WTC11 (cell line): ENCODE measurements at regions not wholly inside any gene's neighbourhood (a gene's known extent, or its start where the extent isn't known, plus 50 kb on each side); places are given as distances from the start of the nearest gene placed in this dataset.

Experiments
- ATAC-seq: fragments of 200-7000 bp; cut with Tn5 transposase; 2 replicates; pipeline ENCODE4 v1.10.0; 2021; ENCODE audit warnings: mild to moderate bottlenecking, moderate library complexity
- CTCF ChIA-PET: fragments of 300-600 bp; sonication (Branson Sonifier 250); formaldehyde crosslinking; loops from one replicate; lab custom pipeline; 2021; ENCODE audit warnings: antibody characterized with exemption; lab: Charles Lee
- POLR2A ChIA-PET: fragments of 350-600 bp; sonication (Branson Sonifier 250); formaldehyde crosslinking; loops from one replicate; lab custom pipeline; 2021; ENCODE audit warnings: antibody characterized with exemption; lab: Charles Lee
- DNase-seq: peaks from one replicate; pipeline ENCODE4 v3.0.0; 2021; ENCODE audit warnings: low spot score
- H3K27ac Mint-ChIP-seq: 2 replicates; pipeline ENCODE4 v1.8.0; 2021; ENCODE audit warnings: mixed read lengths
- H3K27me3 Mint-ChIP-seq: 2 replicates; pipeline ENCODE4 v1.8.0; 2021; ENCODE audit warnings: low read depth, mild to moderate bottlenecking, moderate library complexity, mixed read lengths
- H3K36me3 Mint-ChIP-seq: 2 replicates; pipeline ENCODE4 v1.8.0; 2021; ENCODE audit warnings: mixed read lengths
- H3K4me1 Mint-ChIP-seq: 2 replicates; pipeline ENCODE4 v1.8.0; 2022; ENCODE audit warnings: mixed read lengths
- H3K4me3 Mint-ChIP-seq: 2 replicates; pipeline ENCODE4 v1.8.0; 2021; ENCODE audit warnings: mild to moderate bottlenecking, moderate library complexity, mixed read lengths
- H3K9me3 Mint-ChIP-seq: 2 replicates; pipeline ENCODE4 v1.8.0; 2021; ENCODE audit warnings: mixed read lengths
- CREB1 ChIP-seq: sonication (generic); formaldehyde crosslinking; IDR thresholded peaks from 2 replicates; pipeline ENCODE4 v1.8.0; 2023; ENCODE audit warnings: mild to moderate bottlenecking, missing genetic modification reagents
- ESRRA ChIP-seq: sonication (generic); formaldehyde crosslinking; IDR thresholded peaks from 2 replicates; pipeline ENCODE4 v1.8.1; 2022; ENCODE audit warnings: mild to moderate bottlenecking, missing genetic modification reagents, borderline replicate concordance
- JAZF1 ChIP-seq: fragments of 250-450 bp; sonication (Bioruptor Pico); IDR thresholded peaks from 2 replicates; pipeline ENCODE4 v1.9.0; 2021; ENCODE audit warnings: moderate library complexity, mild to moderate bottlenecking, inconsistent platforms
- KAT7 ChIP-seq: sonication (generic); formaldehyde crosslinking; IDR thresholded peaks from 2 replicates; pipeline ENCODE4 v1.8.1; 2023; ENCODE audit warnings: missing genetic modification reagents, mild to moderate bottlenecking, borderline replicate concordance
- MXD4 ChIP-seq: fragments of 250-450 bp; sonication (Bioruptor Pico); IDR thresholded peaks from 2 replicates; pipeline ENCODE4 v1.8.0; 2021; ENCODE audit warnings: mild to moderate bottlenecking, moderate library complexity, borderline replicate concordance
- SMAD3 ChIP-seq: sonication (generic); formaldehyde crosslinking; IDR thresholded peaks from 2 replicates; pipeline ENCODE4 v1.8.0; 2022; ENCODE audit warnings: missing genetic modification reagents, mild to moderate bottlenecking, borderline replicate concordance
- TP53 ChIP-seq: sonication (generic); formaldehyde crosslinking; IDR thresholded peaks from 2 replicates; pipeline ENCODE4 v1.8.1; 2023; ENCODE audit warnings: mild to moderate bottlenecking, missing genetic modification reagents
- ZNF671 ChIP-seq: fragments of 250-450 bp; sonication (Bioruptor Pico); IDR thresholded peaks from 2 replicates; pipeline ENCODE4 v1.8.0; 2021; ENCODE audit warnings: mild to moderate bottlenecking
- TF ChIP-seq, protein P1 (sequence below): sonication (generic); formaldehyde crosslinking; IDR thresholded peaks from 2 replicates; pipeline ENCODE4 v1.8.0; 2023; ENCODE audit warnings: missing genetic modification reagents
- TF ChIP-seq, protein P2 (sequence below): fragments of 250-450 bp; sonication (Bioruptor Pico); IDR thresholded peaks from 2 replicates; pipeline ENCODE4 v1.9.0; 2021; ENCODE audit warnings: mild to moderate bottlenecking
- TF ChIP-seq, protein P3 (sequence below): sonication (generic); formaldehyde crosslinking; IDR thresholded peaks from 2 replicates; pipeline ENCODE4 v1.8.1; 2023; ENCODE audit warnings: mild to moderate bottlenecking, missing genetic modification reagents, moderate library complexity
- TF ChIP-seq, protein P4 (sequence below): fragments of 250-450 bp; sonication (Bioruptor Pico); IDR thresholded peaks from 2 replicates; pipeline ENCODE4 v1.8.0; 2021; ENCODE audit warnings: mild to moderate bottlenecking
- TF ChIP-seq, protein P5 (sequence below): fragments of 250-450 bp; sonication (Bioruptor Pico); conservative IDR thresholded peaks from 2 replicates; pipeline ENCODE4 v1.9.0; 2021; ENCODE audit warnings: mild to moderate bottlenecking
- TF ChIP-seq, protein P6 (sequence below): sonication (generic); formaldehyde crosslinking; IDR thresholded peaks from 2 replicates; pipeline ENCODE4 v1.8.1; 2022; ENCODE audit warnings: low read depth, missing genetic modification reagents, borderline replicate concordance

DNA sequence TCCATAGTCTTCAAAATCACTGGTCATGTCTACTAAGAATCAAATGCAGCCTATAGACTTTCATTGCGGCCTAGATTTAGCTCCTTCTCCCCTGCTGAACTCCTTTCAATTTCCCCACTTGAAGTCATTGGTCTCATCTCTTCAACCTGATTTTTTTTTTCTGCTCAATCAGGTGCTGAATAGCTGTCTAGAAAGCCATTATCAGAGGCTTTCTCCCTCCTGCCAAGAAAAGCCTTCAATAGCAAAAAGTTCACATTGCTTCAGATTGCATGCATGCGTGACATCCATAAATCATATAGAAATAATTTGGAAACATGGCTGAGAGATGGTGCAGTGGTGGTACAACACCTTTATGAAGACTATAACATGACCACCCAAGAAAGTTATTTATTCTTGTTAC lies 316.2 kb downstream of the PLK2 start (continued):
- TF ChIP-seq, protein P1, sequence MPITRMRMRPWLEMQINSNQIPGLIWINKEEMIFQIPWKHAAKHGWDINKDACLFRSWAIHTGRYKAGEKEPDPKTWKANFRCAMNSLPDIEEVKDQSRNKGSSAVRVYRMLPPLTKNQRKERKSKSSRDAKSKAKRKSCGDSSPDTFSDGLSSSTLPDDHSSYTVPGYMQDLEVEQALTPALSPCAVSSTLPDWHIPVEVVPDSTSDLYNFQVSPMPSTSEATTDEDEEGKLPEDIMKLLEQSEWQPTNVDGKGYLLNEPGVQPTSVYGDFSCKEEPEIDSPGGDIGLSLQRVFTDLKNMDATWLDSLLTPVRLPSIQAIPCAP, result no peak
- no peak for TF ChIP-seq ESRRA (CRISPR knock-in tag)
- TF ChIP-seq, protein P2, sequence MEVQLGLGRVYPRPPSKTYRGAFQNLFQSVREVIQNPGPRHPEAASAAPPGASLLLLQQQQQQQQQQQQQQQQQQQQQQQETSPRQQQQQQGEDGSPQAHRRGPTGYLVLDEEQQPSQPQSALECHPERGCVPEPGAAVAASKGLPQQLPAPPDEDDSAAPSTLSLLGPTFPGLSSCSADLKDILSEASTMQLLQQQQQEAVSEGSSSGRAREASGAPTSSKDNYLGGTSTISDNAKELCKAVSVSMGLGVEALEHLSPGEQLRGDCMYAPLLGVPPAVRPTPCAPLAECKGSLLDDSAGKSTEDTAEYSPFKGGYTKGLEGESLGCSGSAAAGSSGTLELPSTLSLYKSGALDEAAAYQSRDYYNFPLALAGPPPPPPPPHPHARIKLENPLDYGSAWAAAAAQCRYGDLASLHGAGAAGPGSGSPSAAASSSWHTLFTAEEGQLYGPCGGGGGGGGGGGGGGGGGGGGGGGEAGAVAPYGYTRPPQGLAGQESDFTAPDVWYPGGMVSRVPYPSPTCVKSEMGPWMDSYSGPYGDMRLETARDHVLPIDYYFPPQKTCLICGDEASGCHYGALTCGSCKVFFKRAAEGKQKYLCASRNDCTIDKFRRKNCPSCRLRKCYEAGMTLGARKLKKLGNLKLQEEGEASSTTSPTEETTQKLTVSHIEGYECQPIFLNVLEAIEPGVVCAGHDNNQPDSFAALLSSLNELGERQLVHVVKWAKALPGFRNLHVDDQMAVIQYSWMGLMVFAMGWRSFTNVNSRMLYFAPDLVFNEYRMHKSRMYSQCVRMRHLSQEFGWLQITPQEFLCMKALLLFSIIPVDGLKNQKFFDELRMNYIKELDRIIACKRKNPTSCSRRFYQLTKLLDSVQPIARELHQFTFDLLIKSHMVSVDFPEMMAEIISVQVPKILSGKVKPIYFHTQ (CRISPR knock-in tag), result no peak
- TF ChIP-seq, all 79 proteins: peak for 0

DNA sequence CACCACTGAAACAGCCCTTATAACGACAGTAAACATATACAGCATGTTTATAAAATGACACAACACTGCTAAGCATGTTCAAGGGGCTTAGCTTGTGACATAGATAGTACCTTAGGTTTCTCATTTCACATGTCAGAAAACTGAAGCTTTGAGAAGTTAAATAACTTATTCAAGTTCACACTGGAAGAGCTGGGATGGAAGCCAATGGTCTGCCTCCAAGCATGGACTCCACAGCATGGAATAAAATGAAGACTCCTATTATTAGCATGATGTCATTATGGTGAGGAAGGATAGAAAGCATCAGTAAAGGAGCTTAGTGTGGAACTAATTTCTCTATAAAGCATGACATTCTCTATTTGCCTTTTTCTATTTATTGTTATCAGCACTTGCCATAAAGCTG lies 316.7 kb downstream of the PLK2 start:
- TF ChIP-seq TP53 (CRISPR knock-in tag) (no peak), SMAD3 (CRISPR knock-in tag) (no peak)
- TF ChIP-seq, protein P3, sequence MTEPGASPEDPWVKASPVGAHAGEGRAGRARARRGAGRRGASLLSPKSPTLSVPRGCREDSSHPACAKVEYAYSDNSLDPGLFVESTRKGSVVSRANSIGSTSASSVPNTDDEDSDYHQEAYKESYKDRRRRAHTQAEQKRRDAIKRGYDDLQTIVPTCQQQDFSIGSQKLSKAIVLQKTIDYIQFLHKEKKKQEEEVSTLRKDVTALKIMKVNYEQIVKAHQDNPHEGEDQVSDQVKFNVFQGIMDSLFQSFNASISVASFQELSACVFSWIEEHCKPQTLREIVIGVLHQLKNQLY (CRISPR knock-in tag), result no peak
- POLR2A ChIA-PET, result no interaction called here
- ATAC-seq (no peak), DNase-seq (no peak)
- CTCF ChIA-PET, result no interaction called here
- Mint-ChIP-seq H3K9me3 (no peaks in the 10 kb centered on the region), H3K27me3 (no peaks in the 10 kb centered on the region), H3K36me3 (no peaks in the 10 kb centered on the region), H3K4me1 (no peaks in the 10 kb centered on the region), H3K27ac (no peak overlapping the region), H3K4me3 (no peak overlapping the region)

DNA sequence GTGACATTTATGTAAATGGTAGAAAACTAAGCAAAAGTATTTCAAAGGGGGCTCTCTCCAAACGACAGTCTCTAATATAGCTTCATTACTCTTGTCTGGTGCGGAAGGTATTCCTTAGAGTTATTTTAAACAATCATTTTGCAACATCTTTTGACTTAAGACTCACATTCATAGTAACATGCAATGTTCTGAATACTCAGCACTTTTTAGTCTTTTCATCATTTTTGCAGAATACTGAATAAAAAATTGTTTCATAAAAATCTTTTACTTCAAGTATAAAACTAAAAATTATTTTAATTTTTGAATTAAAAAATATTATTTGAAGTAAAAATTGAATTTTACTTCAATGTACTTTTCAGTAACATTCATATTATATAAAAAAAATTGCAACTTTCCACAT lies 321.1 kb downstream of the PLK2 start:
- TF ChIP-seq MXD4 (CRISPR knock-in tag) (no peak), JAZF1 (CRISPR knock-in tag) (no peak), ZNF671 (CRISPR knock-in tag) (no peak)
- TF ChIP-seq, protein P4, sequence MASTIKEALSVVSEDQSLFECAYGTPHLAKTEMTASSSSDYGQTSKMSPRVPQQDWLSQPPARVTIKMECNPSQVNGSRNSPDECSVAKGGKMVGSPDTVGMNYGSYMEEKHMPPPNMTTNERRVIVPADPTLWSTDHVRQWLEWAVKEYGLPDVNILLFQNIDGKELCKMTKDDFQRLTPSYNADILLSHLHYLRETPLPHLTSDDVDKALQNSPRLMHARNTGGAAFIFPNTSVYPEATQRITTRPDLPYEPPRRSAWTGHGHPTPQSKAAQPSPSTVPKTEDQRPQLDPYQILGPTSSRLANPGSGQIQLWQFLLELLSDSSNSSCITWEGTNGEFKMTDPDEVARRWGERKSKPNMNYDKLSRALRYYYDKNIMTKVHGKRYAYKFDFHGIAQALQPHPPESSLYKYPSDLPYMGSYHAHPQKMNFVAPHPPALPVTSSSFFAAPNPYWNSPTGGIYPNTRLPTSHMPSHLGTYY (CRISPR knock-in tag), result no peak
- TF ChIP-seq, protein P5, sequence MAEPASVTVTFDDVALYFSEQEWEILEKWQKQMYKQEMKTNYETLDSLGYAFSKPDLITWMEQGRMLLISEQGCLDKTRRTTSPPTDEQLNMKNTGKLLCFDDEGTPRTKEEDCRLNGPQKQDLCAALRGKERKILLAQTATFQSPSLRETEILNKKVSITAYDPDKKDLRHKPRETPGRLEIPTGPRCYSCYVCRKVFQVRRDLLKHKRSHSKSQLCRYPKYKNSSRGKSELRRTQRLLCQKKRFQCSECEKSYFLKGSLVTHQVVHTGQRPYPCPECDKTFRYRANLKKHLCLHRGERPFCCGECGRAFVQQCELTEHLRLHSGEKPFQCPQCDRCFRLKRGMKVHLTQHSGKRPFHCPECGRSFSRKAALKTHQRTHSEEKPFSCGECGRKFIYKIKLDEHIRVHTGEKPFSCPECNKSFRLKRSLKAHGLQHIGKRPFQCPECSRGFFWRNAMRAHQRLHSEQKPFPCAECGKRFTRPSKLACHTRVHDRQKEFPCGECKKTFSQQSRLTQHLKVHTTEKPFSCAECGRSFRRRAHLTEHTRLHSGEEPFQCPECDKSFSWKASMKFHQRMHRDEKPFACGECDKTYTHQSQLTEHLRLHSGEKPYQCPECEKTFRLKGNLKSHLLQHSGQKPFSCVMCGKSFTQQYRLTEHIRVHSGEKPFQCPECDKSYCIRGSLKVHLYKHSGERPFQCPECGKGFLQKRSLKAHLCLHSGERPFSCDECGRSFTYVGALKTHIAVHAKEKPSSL, result no peak

DNA sequence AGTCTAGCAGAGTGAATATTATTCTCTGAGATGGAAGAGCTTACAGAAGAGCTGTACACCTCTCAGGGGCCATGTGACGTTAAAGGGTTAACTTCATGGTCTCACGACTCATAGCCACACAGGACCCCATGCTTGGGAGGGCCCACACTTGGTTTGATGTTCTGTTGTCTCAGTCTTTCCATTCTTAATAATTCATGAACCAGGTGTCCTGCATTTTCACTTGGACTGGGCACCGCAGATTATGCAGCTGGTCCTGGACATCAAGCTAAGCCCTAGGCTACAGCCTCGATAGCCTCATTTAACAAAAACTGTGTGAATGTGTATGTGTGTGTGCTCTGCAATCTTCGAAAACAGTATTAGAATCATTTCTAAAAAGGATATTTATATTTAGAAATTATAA lies 323.5 kb downstream of the PLK2 start:
- H3K36me3 Mint-ChIP-seq, result no peaks in the 10 kb centered on the region
- no peak overlapping the region for H3K27ac Mint-ChIP-seq
- ChIA-PET CTCF (no interaction called here), POLR2A (no interaction called here)
- no peak overlapping the region for H3K4me3 Mint-ChIP-seq
- DNase-seq, result no peak
- no peaks in the 10 kb centered on the region for H3K27me3 Mint-ChIP-seq
- ATAC-seq, result no peak
- TF ChIP-seq, protein P6, sequence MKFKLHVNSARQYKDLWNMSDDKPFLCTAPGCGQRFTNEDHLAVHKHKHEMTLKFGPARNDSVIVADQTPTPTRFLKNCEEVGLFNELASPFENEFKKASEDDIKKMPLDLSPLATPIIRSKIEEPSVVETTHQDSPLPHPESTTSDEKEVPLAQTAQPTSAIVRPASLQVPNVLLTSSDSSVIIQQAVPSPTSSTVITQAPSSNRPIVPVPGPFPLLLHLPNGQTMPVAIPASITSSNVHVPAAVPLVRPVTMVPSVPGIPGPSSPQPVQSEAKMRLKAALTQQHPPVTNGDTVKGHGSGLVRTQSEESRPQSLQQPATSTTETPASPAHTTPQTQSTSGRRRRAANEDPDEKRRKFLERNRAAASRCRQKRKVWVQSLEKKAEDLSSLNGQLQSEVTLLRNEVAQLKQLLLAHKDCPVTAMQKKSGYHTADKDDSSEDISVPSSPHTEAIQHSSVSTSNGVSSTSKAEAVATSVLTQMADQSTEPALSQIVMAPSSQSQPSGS, result no peak
- no peak for TF ChIP-seq KAT7 (CRISPR knock-in tag)
- TF ChIP-seq CREB1 (CRISPR knock-in tag), result no peak
- TF ChIP-seq, protein P3 (CRISPR knock-in tag), result no peak
- H3K4me1 Mint-ChIP-seq, result peaks cover 4% of the 10 kb centered on the region
- H3K9me3 Mint-ChIP-seq, result no peaks in the 10 kb centered on the region

More for the DNA sequence above, 321.1 kb downstream of the PLK2 start:
- no peak overlapping the region for H3K27ac Mint-ChIP-seq
- H3K36me3 Mint-ChIP-seq, result no peaks in the 10 kb centered on the region
- no peaks in the 10 kb centered on the region for H3K27me3 Mint-ChIP-seq
- ATAC-seq, result no peak
- POLR2A ChIA-PET, result no interaction called here
- H3K4me1 Mint-ChIP-seq, result peaks cover 4% of the 10 kb centered on the region
- CTCF ChIA-PET, result no interaction called here
- DNase-seq, result no peak
- no peaks in the 10 kb centered on the region for H3K9me3 Mint-ChIP-seq
- H3K4me3 Mint-ChIP-seq, result no peak overlapping the region
